SU-DHL-6 (cell line): ENCODE measurements at regions not wholly inside any gene's neighbourhood (a gene's known extent, or its start where the extent isn't known, plus 50 kb on each side); places are given as distances from the start of the nearest gene placed in this dataset.

Experiments used
- H2AFZ ChIP-seq: fragments of 200-600 bp; sonication (generic); 2 replicates; pipeline ENCODE4 v1.6.1; 2014; ENCODE audit warnings: low read depth, mild to moderate bottlenecking, moderate library complexity, mixed read lengths, antibody characterized with exemption, low read length; ENCODE audit not compliant: severe bottlenecking
- H3F3A ChIP-seq: fragments of 200-600 bp; shearing (Covaris generic); 2 replicates; pipeline ENCODE4 v1.6.0; 2016; ENCODE audit warnings: antibody characterized with exemption, mild to moderate bottlenecking; ENCODE audit not compliant: insufficient read depth
- H3K27ac ChIP-seq: fragments of 200-600 bp; sonication (generic); 2 replicates; pipeline ENCODE4 v1.5.1; 2016; ENCODE audit warnings: low read depth, mild to moderate bottlenecking, low read length, moderate library complexity, mixed read lengths
- H3K27me3 ChIP-seq: fragments of 200-600 bp; sonication (generic), shearing (Covaris generic); 2 replicates; pipeline ENCODE4 v1.6.0; 2014; ENCODE audit warnings: mild to moderate bottlenecking, low read length
- H3K36me3 ChIP-seq: fragments of 200-600 bp; sonication (generic); 2 replicates; pipeline ENCODE4 v1.6.1; 2014; ENCODE audit warnings: mild to moderate bottlenecking, low read length, mixed read lengths
- H3K4me2 ChIP-seq: fragments of 300-600, 200-600 bp; shearing (Covaris generic), sonication (generic); 2 replicates; pipeline ENCODE4 v1.6.0; 2014; ENCODE audit warnings: low read length, low read depth, mild to moderate bottlenecking; ENCODE audit not compliant: poor library complexity, severe bottlenecking
- H3K4me3 ChIP-seq: fragments of 200-600 bp; sonication (generic); 2 replicates; pipeline ENCODE4 v1.5.1; 2014; ENCODE audit warnings: antibody characterized with exemption, low read length, mild to moderate bottlenecking, mixed read lengths; ENCODE audit not compliant: insufficient read depth, poor library complexity, severe bottlenecking
- H3K79me2 ChIP-seq: fragments of 200-600 bp; sonication (generic); 2 replicates; pipeline ENCODE4 v1.6.1; 2014; ENCODE audit warnings: mild to moderate bottlenecking, low read length, moderate library complexity; ENCODE audit not compliant: insufficient read depth
- H3K9ac ChIP-seq: fragments of 200-600 bp; sonication (generic); 2 replicates; pipeline ENCODE4 v1.7.0; 2014; ENCODE audit warnings: mild to moderate bottlenecking, low read length
- H3K9me2 ChIP-seq: fragments of 200-600 bp; sonication (generic); replicated peaks from 2 replicates; pipeline ENCODE4 v1.6.1; 2014; ENCODE audit warnings: low read length; ENCODE audit not compliant: insufficient read depth
- H3K9me3 ChIP-seq: fragments of 200-600 bp; sonication (generic); 2 replicates; pipeline ENCODE4 v1.6.1; 2014; ENCODE audit warnings: low read length, mixed read lengths; ENCODE audit not compliant: insufficient read depth
- H4K20me1 ChIP-seq: fragments of 200-600 bp; sonication (generic); 2 replicates; pipeline ENCODE4 v1.6.1; 2014; ENCODE audit warnings: low read depth, mild to moderate bottlenecking, antibody characterized with exemption, low read length, moderate library complexity, mixed read lengths
- EZH2phosphoT487 ChIP-seq: fragments of 200-600 bp; sonication (generic), shearing (Covaris generic); conservative IDR thresholded peaks from 2 replicates; pipeline ENCODE4 v1.6.1; 2018; ENCODE audit warnings: mild to moderate bottlenecking, antibody characterized with exemption, low read length, moderate library complexity, mixed read lengths
- TF ChIP-seq, protein P1 (sequence below): fragments of 200-600 bp; sonication (generic); IDR thresholded peaks from one replicate; pipeline ENCODE4 v1.5.1; 2017; ENCODE audit warnings: antibody characterized with exemption, mild to moderate bottlenecking, low read length, moderate library complexity; ENCODE audit not compliant: insufficient read depth, poor library complexity, severe bottlenecking

DNA sequence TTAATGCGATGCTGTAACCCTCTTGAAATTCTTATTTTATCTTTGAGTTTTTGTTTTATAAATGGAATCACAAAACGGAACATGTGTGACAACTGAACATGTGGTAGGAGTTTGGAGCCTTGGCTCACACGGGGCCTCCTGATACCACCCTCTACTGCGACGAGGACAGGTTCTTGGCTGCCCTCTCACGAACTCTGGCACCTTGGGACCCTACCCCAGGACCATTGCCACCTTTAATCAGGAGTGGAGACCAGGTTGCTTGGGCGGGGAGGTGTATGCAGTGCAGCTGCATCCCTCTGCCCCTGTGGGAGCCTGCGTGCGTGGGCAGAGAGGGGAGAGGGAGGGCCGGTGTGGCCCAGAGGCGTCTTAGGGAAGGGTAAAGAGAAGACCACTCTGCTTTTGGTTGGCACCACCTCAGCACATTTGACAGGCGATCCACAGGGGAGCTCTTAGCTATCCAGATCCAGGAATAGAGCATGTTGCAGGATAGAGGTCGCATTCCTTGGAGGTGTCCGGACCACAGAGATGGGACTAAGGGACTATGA, 753.9 kb upstream of the PTPRD start:
- H3F3A ChIP-seq, result no peaks in the 10 kb centered on the region
- H3K9me2 ChIP-seq, result no peaks in the 10 kb centered on the region
- no peaks in the 10 kb centered on the region for H3K36me3 ChIP-seq
- no peak overlapping the region for H2AFZ ChIP-seq
- no peaks in the 10 kb centered on the region for H3K27me3 ChIP-seq
- no peaks in the 10 kb centered on the region for H4K20me1 ChIP-seq
- no peak overlapping the region for H3K4me3 ChIP-seq
- H3K9ac ChIP-seq, result no peak overlapping the region
- TF ChIP-seq, protein P1, sequence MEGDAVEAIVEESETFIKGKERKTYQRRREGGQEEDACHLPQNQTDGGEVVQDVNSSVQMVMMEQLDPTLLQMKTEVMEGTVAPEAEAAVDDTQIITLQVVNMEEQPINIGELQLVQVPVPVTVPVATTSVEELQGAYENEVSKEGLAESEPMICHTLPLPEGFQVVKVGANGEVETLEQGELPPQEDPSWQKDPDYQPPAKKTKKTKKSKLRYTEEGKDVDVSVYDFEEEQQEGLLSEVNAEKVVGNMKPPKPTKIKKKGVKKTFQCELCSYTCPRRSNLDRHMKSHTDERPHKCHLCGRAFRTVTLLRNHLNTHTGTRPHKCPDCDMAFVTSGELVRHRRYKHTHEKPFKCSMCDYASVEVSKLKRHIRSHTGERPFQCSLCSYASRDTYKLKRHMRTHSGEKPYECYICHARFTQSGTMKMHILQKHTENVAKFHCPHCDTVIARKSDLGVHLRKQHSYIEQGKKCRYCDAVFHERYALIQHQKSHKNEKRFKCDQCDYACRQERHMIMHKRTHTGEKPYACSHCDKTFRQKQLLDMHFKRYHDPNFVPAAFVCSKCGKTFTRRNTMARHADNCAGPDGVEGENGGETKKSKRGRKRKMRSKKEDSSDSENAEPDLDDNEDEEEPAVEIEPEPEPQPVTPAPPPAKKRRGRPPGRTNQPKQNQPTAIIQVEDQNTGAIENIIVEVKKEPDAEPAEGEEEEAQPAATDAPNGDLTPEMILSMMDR, result no peak
- no peak for TF ChIP-seq EZH2phosphoT487
- no peak overlapping the region for H3K4me2 ChIP-seq
- no peaks in the 10 kb centered on the region for H3K9me3 ChIP-seq
- H3K27ac ChIP-seq, result no peak overlapping the region
- no peaks in the 10 kb centered on the region for H3K79me2 ChIP-seq

DNA sequence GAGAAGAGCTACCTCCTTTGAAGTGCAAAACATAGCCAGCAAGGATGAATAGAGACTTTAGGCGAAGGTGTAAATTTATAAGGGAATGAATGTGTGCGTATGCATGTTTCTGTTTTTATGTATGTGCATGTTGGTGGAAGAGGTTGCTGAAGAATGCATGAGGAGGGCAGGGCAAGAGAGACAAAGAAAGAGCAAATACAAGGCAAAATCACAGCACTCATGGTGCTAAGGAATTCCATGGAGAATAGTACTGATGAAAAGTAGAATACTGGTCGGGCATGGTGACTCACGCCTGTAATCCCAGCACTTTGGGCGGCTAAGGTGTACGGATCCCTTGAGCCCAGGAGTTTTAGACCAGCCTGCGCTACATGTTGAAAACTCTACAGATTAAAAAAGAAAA, 762.1 kb upstream of the PTPRD start:
- Histone ChIP-seq H3K36me3 (no peaks in the 10 kb centered on the region), H3K27ac (no peak overlapping the region), H2AFZ (no peak overlapping the region), H3K27me3 (no peaks in the 10 kb centered on the region), H3F3A (no peaks in the 10 kb centered on the region), H3K9me3 (no peaks in the 10 kb centered on the region), H4K20me1 (no peaks in the 10 kb centered on the region), H3K79me2 (no peaks in the 10 kb centered on the region), H3K4me3 (no peak overlapping the region), H3K9me2 (no peaks in the 10 kb centered on the region; the same call in 1 of the 2 replicates), H3K9ac (no peak overlapping the region), H3K4me2 (no peak overlapping the region)
- TF ChIP-seq, protein P1, result no peak
- no peak for TF ChIP-seq EZH2phosphoT487

DNA sequence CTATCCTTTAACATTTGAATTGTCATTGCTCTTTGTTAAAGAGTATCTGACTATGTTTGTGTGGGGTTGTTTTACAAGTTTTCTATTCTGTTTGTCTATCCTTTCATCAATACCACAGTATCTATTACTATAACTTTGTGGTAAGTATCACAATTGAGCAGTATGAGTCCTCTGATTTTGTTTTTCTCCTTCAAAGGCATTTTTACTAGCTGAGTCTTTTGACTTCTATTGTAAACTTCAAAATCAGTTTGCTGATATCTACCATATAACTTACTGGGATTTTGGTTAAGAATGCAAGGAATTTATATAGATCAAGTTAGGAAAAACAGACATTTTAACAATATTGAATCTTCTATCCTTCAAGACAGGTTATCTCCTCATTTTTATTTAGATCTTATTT, 789.8 kb upstream of the PTPRD start:
- Histone ChIP-seq H4K20me1 (no peaks in the 10 kb centered on the region), H3K4me2 (no peak overlapping the region), H3K9me2 (no peaks in the 10 kb centered on the region), H3K9ac (no peak overlapping the region), H3K9me3 (no peaks in the 10 kb centered on the region), H3K4me3 (no peak overlapping the region), H3K36me3 (no peaks in the 10 kb centered on the region), H3K27me3 (no peaks in the 10 kb centered on the region), H3F3A (no peaks in the 10 kb centered on the region), H3K79me2 (no peaks in the 10 kb centered on the region), H3K27ac (no peak overlapping the region), H2AFZ (no peak overlapping the region)
- TF ChIP-seq, protein P1, result no peak
- no peak for TF ChIP-seq EZH2phosphoT487

DNA sequence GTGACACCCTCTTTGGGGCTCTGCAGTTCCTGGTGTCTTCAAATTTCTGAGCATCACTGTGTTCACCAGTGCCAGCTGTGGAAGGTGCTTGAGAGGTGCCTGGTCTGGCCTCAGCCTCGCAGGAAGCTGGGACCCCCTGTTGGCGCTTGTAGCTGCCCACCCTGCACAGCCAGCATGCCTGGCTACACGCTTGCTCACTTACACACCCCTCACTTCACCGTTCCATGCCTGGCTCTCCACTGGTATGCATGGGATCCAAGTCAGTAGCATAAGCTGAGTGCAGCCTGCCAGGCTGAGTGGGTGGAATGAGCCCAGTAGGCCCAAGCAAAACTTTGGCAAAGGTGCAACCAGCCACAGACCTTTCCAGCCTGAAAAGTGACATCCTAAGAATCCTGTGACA, 801.4 kb upstream of the PTPRD start:
- no peaks in the 10 kb centered on the region for H3K79me2 ChIP-seq
- H3K9me2 ChIP-seq, result no peaks in the 10 kb centered on the region
- no peak overlapping the region for H3K4me3 ChIP-seq
- H3K9me3 ChIP-seq, result peaks cover 13% of the 10 kb centered on the region; the same call in 1 of the 2 replicates
- H3K27ac ChIP-seq, result no peak overlapping the region
- no peak overlapping the region for H3K9ac ChIP-seq
- no peaks in the 10 kb centered on the region for H3K36me3 ChIP-seq
- H3F3A ChIP-seq, result no peaks in the 10 kb centered on the region
- H2AFZ ChIP-seq, result no peak overlapping the region
- TF ChIP-seq, protein P1, result no peak
- TF ChIP-seq EZH2phosphoT487, result no peak
- no peak overlapping the region for H3K4me2 ChIP-seq
- H4K20me1 ChIP-seq, result no peaks in the 10 kb centered on the region
- no peaks in the 10 kb centered on the region for H3K27me3 ChIP-seq
